GM21423 (cell line): ENCODE measurements at regions not wholly inside any gene's neighbourhood (a gene's known extent, or its start where the extent isn't known, plus 50 kb on each side); places are given as distances from the start of the nearest gene placed in this dataset.

Experiments used
- ATAC-seq: cut with Tn5 transposase; IDR thresholded peaks from one replicate; pipeline ENCODE4 v1.9.1; 2021; ENCODE audit warnings: mild to moderate bottlenecking, moderate library complexity; ENCODE audit not compliant: unreplicated experiment

DNA sequence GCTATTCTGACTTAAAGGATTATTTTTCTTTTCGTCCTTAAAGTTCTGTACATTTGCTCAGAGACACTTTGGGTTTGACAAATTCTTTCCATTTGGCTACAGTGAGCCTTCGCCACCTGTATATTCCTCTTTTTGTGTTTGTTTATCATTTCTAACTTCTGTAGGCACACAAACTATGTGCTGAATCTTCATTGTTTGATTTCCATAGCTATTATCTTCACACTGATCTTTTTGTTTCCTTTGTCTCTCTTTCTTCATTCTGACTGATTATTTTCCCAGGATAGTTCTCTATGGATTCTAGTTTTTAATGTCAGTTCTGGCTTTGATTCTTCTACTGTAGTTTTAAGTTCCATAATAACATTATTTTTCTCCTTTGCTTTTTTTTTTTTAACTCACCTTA lies 350.2 kb downstream of the ZNF521 start:
- no peak for ATAC-seq

DNA sequence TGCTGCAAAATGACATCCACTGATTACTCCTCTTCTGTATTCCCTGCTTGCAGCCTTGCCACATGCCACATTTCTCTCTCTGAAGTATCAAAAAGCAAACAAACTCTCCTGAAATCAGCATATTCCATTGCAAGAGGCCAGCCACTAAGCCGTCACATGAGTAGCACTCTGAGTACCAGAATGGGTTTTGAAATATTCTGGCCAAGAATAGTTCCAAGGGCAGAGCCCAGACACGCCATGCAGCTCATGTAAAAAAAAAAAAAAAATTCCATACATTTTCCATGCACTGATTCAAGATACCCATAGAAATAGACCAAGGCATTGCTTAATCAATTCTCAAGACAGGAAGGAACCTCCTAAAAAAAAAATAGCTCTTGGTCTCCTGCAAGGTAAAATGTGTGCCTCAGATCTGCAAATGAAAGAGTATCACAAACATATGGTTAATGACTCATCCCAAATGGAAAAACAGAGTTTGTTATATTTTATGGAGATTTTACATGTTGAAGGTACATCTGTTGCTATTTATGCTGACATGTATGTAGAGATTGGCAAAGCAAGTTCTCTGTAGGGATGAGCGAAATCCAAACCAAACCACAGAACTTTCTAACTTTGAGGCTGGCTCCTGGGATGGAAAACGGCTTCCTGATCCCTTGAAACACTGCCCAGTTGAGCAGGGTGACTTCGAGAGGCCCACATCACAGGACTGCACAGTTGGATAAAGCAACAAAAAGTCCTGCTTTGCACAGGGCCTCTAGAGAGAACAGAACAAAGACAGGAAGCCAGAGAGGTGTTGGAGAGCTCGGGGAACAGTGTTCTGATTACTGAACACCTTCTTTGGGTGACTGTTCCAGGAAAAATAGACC lies 346.2 kb downstream of the ZNF521 start:
- no peak for ATAC-seq

DNA sequence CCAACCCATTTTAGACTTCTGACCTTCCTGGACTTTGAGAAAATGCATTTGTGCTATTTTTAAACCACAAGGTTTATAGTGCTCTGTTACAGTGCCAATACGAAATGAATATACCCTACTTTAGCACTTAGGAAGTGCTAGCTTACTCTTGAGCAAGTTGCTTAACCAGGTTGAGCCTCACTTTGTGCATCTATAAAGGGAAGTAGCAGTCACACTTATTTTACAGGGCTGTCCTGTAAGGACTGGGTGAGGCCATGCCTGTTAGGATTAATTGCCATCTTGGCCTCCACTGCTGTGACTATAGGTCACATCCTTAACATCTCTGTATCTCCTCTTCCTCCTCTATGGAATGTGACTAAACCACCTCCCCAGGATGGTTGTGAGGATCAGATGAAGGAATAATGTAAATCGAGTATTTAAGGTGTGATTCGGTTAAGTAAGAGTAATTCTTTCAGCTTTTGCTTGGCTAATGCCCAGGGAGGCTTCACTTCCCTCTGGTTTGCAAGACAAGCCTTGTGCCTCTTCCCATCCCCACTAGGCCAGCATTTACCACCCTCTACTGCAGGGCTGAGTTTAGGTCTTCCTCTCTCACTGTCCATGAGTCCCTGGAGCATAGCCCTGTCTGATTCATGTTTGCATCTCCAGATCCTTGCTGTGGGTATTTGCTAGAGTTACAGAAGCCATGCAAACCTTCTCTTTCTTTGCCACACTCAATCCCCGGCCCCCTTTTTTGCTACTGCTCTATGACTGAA lies 341.2 kb downstream of the ZNF521 start:
- ATAC-seq = no peak
